ENCODE measurements at regions not wholly inside any gene's neighbourhood (a gene's known extent, or its start where the extent isn't known, plus 50 kb on each side); places are given as distances from the start of the nearest gene placed in this dataset.

DNA sequence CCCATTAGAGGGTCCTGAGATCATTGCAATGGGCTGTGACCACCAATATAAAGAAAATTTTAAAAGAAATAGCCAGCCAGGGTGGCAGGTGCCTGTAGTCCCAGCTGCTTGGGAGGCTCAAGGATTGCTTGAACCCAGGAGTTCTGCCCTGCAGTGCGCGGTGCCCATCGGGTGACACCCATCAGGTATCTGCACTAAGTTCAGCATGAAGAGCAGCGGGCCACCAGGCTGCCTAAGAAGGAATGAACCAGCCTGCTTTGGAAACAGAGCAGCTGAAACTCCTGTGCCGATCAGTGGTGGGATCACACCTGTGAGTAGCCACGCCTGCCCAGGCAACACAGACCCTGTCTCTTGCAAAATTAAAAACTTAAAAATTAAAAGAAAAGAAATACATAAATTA, 102.5 kb upstream of the FOXC1 start:
- TF ChIP-seq, protein P1, sequence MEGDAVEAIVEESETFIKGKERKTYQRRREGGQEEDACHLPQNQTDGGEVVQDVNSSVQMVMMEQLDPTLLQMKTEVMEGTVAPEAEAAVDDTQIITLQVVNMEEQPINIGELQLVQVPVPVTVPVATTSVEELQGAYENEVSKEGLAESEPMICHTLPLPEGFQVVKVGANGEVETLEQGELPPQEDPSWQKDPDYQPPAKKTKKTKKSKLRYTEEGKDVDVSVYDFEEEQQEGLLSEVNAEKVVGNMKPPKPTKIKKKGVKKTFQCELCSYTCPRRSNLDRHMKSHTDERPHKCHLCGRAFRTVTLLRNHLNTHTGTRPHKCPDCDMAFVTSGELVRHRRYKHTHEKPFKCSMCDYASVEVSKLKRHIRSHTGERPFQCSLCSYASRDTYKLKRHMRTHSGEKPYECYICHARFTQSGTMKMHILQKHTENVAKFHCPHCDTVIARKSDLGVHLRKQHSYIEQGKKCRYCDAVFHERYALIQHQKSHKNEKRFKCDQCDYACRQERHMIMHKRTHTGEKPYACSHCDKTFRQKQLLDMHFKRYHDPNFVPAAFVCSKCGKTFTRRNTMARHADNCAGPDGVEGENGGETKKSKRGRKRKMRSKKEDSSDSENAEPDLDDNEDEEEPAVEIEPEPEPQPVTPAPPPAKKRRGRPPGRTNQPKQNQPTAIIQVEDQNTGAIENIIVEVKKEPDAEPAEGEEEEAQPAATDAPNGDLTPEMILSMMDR (conservative IDR thresholded peaks at IDR 0.05; ENCODE audit: low read length) = no peak
- TF ChIP-seq EZH2phosphoT487 (IDR thresholded peaks at IDR 0.05; ENCODE audit: borderline replicate concordance, low read depth, low read length) = no peak
